ENCODE measurements at regions not wholly inside any gene's neighbourhood (a gene's known extent, or its start where the extent isn't known, plus 50 kb on each side); places are given as distances from the start of the nearest gene placed in this dataset.

DNA sequence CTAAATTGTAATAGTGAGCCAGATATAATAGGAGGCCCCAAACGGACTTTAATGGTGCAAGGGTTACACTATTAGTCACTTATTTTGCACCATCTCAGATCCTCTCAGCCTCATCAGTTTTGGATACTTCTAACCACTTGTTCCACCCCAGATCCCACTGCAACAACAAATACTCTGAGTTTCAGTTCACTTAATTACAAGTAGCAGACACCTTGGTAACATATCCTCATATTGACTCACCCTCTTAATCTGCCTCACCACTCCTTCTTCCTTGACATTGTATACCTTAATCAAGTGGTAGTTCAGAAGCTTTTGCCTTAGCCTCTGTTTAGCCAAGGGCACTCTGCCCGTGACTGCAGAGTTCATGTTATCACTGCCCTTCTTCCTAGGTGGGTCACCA, 256.1 kb upstream of the UBASH3B start:
- no peak for DNase-seq (ENCODE audit: low spot score)
- no peak overlapping the region for H3K4me3 ChIP-seq
- H3K27ac ChIP-seq, result no peak overlapping the region
- TF ChIP-seq, protein P1, sequence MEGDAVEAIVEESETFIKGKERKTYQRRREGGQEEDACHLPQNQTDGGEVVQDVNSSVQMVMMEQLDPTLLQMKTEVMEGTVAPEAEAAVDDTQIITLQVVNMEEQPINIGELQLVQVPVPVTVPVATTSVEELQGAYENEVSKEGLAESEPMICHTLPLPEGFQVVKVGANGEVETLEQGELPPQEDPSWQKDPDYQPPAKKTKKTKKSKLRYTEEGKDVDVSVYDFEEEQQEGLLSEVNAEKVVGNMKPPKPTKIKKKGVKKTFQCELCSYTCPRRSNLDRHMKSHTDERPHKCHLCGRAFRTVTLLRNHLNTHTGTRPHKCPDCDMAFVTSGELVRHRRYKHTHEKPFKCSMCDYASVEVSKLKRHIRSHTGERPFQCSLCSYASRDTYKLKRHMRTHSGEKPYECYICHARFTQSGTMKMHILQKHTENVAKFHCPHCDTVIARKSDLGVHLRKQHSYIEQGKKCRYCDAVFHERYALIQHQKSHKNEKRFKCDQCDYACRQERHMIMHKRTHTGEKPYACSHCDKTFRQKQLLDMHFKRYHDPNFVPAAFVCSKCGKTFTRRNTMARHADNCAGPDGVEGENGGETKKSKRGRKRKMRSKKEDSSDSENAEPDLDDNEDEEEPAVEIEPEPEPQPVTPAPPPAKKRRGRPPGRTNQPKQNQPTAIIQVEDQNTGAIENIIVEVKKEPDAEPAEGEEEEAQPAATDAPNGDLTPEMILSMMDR (IDR thresholded peaks at IDR 0.05), result no peak

DNA sequence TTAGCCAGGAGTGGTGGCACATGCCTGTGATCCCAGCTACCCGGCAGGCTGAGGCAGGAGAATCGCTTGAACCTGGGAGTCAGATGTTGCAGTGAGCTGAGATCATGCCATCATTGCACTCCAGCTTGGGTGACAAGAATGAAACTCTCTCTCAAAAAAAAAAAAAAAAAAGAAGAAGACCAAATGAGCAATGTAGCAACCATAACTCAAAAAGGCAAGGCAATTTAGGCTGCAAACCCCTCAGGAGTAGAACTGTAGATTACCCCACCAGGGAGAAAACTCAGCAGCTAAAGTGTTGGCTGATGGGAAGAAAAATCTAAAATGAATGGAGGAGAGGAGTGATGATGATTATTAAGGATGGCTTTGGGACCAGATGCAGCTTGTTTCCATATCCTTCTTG, 256.7 kb upstream of the UBASH3B start:
- Histone ChIP-seq H3K27ac (no peak overlapping the region), H3K4me3 (no peak overlapping the region)
- TF ChIP-seq, protein P1 (IDR thresholded peaks at IDR 0.05), result no peak
- DNase-seq (ENCODE audit: low spot score), result no peak

DNA sequence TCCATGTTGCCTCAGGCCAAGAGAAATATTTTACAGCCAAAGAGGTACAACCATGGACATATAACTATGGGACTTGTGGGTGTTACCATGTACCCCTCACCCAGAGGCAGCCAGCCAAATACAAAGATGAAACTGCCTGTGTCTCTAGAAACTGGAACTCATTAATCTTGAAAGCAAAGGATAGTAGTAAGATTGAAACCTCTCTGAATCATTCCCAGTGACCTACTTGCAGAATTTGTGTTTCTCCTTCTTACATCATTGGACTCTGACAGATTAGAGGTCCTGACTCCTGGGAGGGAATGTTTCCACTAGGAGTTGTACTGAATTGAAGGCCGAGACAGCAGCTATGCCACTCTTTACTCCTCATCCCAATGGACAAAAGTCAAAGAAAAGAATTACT, 257.4 kb upstream of the UBASH3B start:
- no peak for DNase-seq (ENCODE audit: low spot score)
- H3K27ac ChIP-seq, result no peak overlapping the region
- TF ChIP-seq, protein P1 (IDR thresholded peaks at IDR 0.05), result no peak
- no peak overlapping the region for H3K4me3 ChIP-seq

DNA sequence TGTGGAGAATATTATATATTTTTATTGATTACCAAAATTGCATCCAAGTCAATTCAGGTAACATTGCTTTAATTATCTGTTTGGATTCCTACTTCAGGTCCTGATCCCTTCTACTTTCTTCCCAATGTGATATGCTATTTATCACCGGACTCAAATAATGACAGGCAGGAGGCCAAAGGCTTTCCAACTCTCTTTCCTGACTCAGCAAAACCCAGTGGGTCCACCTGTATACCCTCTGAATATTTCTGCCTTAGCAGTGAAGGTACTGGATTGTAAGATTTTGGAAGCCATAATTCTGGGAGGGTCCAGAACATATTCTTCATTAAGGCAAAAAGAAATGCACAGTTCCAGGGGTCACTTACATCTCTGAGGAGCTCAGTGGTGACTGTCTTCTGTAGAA, 260.2 kb upstream of the UBASH3B start:
- no peak overlapping the region for H3K4me3 ChIP-seq
- H3K27ac ChIP-seq, result no peak overlapping the region
- TF ChIP-seq, protein P1 (IDR thresholded peaks at IDR 0.05), result no peak
- DNase-seq (ENCODE audit: low spot score), result no peak

DNA sequence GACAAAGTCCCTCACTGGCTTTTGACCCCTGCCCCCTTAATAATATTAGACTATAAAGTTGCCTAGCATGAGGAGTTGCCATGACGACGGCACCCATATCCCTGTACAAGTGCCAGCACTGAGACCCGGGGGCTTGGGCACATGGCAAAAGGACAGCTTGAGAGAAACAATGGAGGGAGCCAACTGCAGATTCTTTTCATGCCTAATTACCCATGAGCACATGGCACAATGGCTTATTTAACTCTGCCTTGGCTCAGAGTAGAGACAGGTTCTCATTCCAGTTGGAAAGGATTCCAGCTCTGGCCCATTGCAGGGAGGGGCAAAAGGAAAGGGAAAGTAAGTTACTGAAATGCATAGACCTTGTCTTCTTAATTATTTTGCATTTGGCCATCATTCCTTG, 261.2 kb upstream of the UBASH3B start:
- DNase-seq (ENCODE audit: low spot score), result no peak
- Histone ChIP-seq H3K27ac (no peak overlapping the region), H3K4me3 (no peak overlapping the region)
- TF ChIP-seq, protein P1 (IDR thresholded peaks at IDR 0.05), result no peak

DNA sequence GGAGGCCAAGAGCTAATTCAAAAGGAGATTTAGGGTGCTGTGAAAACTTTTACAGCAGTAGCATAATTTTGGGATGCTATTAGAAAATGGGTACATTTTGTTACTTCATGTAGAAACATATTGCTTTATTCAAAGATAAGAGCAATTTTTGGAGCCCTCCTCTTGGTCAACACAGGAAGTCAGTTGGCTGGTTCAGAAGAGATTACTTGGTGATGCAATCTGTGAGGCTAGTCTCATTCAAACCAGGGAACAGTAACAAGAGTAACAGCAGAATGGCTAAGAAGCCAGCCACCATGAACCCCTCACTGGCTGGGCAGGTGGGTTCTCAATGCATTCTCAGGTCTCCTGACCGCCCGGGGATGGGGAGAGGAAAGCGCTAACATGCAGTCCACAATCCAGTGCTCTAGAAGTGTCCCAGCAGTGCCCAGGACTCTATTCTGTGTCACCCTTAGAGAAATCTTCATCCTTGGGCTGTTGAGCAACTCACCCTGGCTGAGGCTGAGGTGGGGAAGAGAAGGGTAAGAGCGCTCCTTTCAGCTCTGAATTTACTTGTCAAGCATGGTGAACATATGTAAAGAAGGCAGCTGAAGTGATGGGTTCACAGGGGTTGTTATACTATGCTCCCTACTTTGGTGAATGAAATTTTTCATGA, 262.2 kb upstream of the UBASH3B start:
- Histone ChIP-seq H3K27ac (peak overlapping the region in 1 of 2 donors; percentile 74), H3K4me3 (no peak overlapping the region)
- DNase-seq (ENCODE audit: low spot score), result no peak
- TF ChIP-seq, protein P1 (IDR thresholded peaks at IDR 0.05), result no peak

DNA sequence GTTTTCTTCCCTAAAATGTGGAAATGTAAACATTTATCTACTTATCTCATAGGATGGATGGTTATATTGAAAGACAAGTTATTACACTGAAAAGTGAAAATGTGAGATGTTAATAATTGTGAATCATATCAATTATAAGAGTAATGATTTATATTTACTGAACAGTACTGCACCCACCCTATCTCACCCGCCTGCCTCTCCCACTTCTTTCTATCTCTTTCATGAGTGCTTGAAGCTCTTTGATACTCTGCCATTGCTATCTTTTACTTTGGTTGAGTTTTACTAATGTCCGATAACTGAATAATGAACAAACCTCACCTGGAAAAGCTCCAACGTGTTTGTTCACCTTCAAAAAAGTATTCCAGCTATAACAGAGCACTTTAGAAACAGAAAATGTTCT, 263.0 kb upstream of the UBASH3B start:
- Histone ChIP-seq H3K4me3 (no peak overlapping the region), H3K27ac (no peak overlapping the region)
- DNase-seq (ENCODE audit: low spot score), result no peak
- TF ChIP-seq, protein P1 (IDR thresholded peaks at IDR 0.05), result no peak
